Lower leg skin (tissue), 3 donors: ENCODE measurements at regions not wholly inside any gene's neighbourhood (a gene's known extent, or its start where the extent isn't known, plus 50 kb on each side); places are given as distances from the start of the nearest gene placed in this dataset.
"Not testable (repeated sequence)": the region's sequence is repeated elsewhere in the genome, so short reads cannot be mapped to it uniquely, and the experiment has no call there.

Experiments used
- DNase-seq, 2 donors: peaks; one replicate each; pipeline ENCODE4 v3.0.0-alpha.2; 2019; ENCODE audit warnings: low spot score in 2 of 2
- H3K4me3 ChIP-seq: fragments of 200-600 bp; sonication (generic); 2 replicates; pipeline ENCODE4 v1.5.1; 2017; ENCODE audit warnings: mild to moderate bottlenecking, low read depth; ENCODE audit not compliant: poor library complexity, severe bottlenecking
- WGBS, 2 donors: methylation state at CpG; one replicate each; pipeline ENCODE4 v1.1.5; 2018; 5-methylcytosine and 5-hydroxymethylcytosine counted together
- intact Hi-C: fragments of 100-400 bp; cut with DNase I; formaldehyde crosslinking; loops from one replicate; pipeline ENCODE4 v1.15.0; 2023; ENCODE audit warnings: low total_unique reads

- DNase-seq, intact Hi-C loops, H3K4me3 ChIP-seq: not testable (repeated sequence)
- WGBS, 2 donors = 39 to 49% methylated on average over 4 of the region's 4 CpGs
These were observed 1497.2 kb upstream of the TPTE start for GRCh38 chr21:9024006-9024767.

GRCh38 chr21:9026729-9027416 lies 1494.5 kb upstream of the TPTE start:
- H3K4me3 ChIP-seq, intact Hi-C loops: not testable (repeated sequence)

GRCh38 chr21:9027417-9027800 lies 1494.0 kb upstream of the TPTE start:
- DNase-seq = peak in 1 of 2 donors; percentile 87
- H3K4me3 ChIP-seq, intact Hi-C loops: not testable (repeated sequence)
- WGBS, 2 donors = 70 to 89% methylated on average over 1 to 2 of the region's 2 CpGs

More at GRCh38 chr21:9026729-9027416, 1494.5 kb upstream of the TPTE start:
- 28 to 64% methylated on average over 1 to 2 of the region's 2 CpGs for WGBS, 2 donors
- peak in 1 of 2 donors; percentile 84 for DNase-seq

- WGBS, 2 donors = 73 to 82% methylated on average over 8 of the region's 8 CpGs
- H3K4me3 ChIP-seq, intact Hi-C loops: not testable (repeated sequence)
- peak in 1 of 2 donors; percentile 90 for DNase-seq
These were observed 1492.6 kb upstream of the TPTE start for GRCh38 chr21:9028624-9029431.

- DNase-seq = peak in 1 of 2 donors; percentile 81
- H3K4me3 ChIP-seq, intact Hi-C loops: not testable (repeated sequence)
- WGBS, 2 donors = 77 to 100% methylated on average over 2 of the region's 2 CpGs
These were observed 1491.2 kb upstream of the TPTE start for GRCh38 chr21:9030141-9030665.

GRCh38 chr21:9031482-9032374 lies 1489.7 kb upstream of the TPTE start:
- WGBS, 2 donors = 59 to 68% methylated on average over 5 of the region's 5 CpGs

GRCh38 chr21:9032547-9032946 lies 1488.8 kb upstream of the TPTE start:
- H3K4me3 ChIP-seq, intact Hi-C loops, DNase-seq: not testable (repeated sequence)
- WGBS, 2 donors = no CpG with 5 or more reads among the region's 2 CpGs

More at GRCh38 chr21:9031482-9032374, 1489.7 kb upstream of the TPTE start:
- DNase-seq = peak in 1 of 2 donors; percentile 81
- intact Hi-C loops, H3K4me3 ChIP-seq: not testable (repeated sequence)

- H3K4me3 ChIP-seq, intact Hi-C loops, DNase-seq: not testable (repeated sequence)
- WGBS, 2 donors = 55 to 59% methylated on average over 7 of the region's 8 CpGs
These were observed 1488.1 kb upstream of the TPTE start for GRCh38 chr21:9033295-9033694.

GRCh38 chr21:9034491-9035200 lies 1486.7 kb upstream of the TPTE start:
- intact Hi-C loops, DNase-seq, H3K4me3 ChIP-seq: not testable (repeated sequence)
- WGBS, 2 donors = 63 to 65% methylated on average over 4 of the region's 8 CpGs

GRCh38 chr21:9035225-9035624 lies 1486.2 kb upstream of the TPTE start:
- H3K4me3 ChIP-seq, DNase-seq, intact Hi-C loops: not testable (repeated sequence)
- no CpG with 5 or more reads among the region's 1 CpG for WGBS, 2 donors

- 57 to 69% methylated on average over 1 to 2 of the region's 2 CpGs for WGBS, 2 donors
- peak in 1 of 2 donors; percentile 85 for DNase-seq
- H3K4me3 ChIP-seq, intact Hi-C loops: not testable (repeated sequence)
These were observed 1485.4 kb upstream of the TPTE start for GRCh38 chr21:9035970-9036369.

GRCh38 chr21:9036966-9037587 lies 1484.3 kb upstream of the TPTE start:
- H3K4me3 ChIP-seq, DNase-seq, intact Hi-C loops: not testable (repeated sequence)
- 65 to 78% methylated on average over 2 to 4 of the region's 4 CpGs for WGBS, 2 donors
